ENCODE measurements at regions not wholly inside any gene's neighbourhood (a gene's known extent, or its start where the extent isn't known, plus 50 kb on each side); places are given as distances from the start of the nearest gene placed in this dataset.

GRCh38 chr17:70024253-70024652 lies 50.8 kb upstream of the KCNJ16 start:
- no peak for TF ChIP-seq CTCF (IDR thresholded peaks at IDR 0.05)
- TF ChIP-seq POLR2AphosphoS5 (IDR thresholded peaks at IDR 0.05): no peak
- TF ChIP-seq EP300 (IDR thresholded peaks at IDR 0.05): no peak
- no peak for TF ChIP-seq POLR2A (IDR thresholded peaks at IDR 0.05)
- no peak for ATAC-seq
- Histone ChIP-seq H3K4me3 (no peak overlapping the region), H3K9me3 (no peaks in the 10 kb centered on the region), H3K4me1 (peaks cover 0 to 27% (median 8%) of the 10 kb centered on the region in 3 donors), H3K27ac (no peak overlapping the region), H3K27me3 (no peaks in the 10 kb centered on the region), H3K36me3 (no peaks in the 10 kb centered on the region)
- WGBS, 2 donors (ENCODE audit: low coverage in 1 of 2): 76 to 86% methylated on average over 1 of the region's 1 CpG

Small RNA genes lying in the stretch of these regions (small RNA-seq; reads per million reads assigned to genes)
- gene AC002545.1: 0 reads per million in 4 donors
- 0 reads per million in 4 donors for gene RF00019

Measured in gastroesophageal sphincter (tissue), 4 donors.